Natural killer cell (primary cell): ENCODE measurements at regions not wholly inside any gene's neighbourhood (a gene's known extent, or its start where the extent isn't known, plus 50 kb on each side); places are given as distances from the start of the nearest gene placed in this dataset.

Source experiments
- ATAC-seq, 3 donors: fragments of 150-1000 bp in 2 of 3; fragments of 200-7000 bp in 1 of 3; cut with Tn5 transposase; 1 replicate in 1 of 3; 2 replicates in 2 of 3; pipeline ENCODE4 v1.10.0; 2021; ENCODE audit warnings: mild to moderate bottlenecking in 2 of 3, moderate library complexity in 2 of 3
- DNase-seq, 2 donors: peaks; one replicate each; pipeline versions ENCODE4 v3.0.0 to v3.0.0-alpha.2; 2013 to 2021; ENCODE audit warnings: mixed read lengths in 1 of 2
- H3K27ac ChIP-seq: one replicate; pipeline ENCODE4 v1.5.1; 2013; ENCODE audit warnings: mild to moderate bottlenecking, low read length
- H3K27me3 ChIP-seq: one replicate; pipeline ENCODE4 v1.6.1; 2013; ENCODE audit warnings: low read length; ENCODE audit not compliant: control insufficient read depth, insufficient read depth
- H3K36me3 ChIP-seq: one replicate; pipeline ENCODE4 v1.6.1; 2013; ENCODE audit warnings: low read length; ENCODE audit not compliant: control insufficient read depth, insufficient read depth
- H3K4me1 ChIP-seq: one replicate; pipeline ENCODE4 v1.6.1; 2013; ENCODE audit warnings: low read length; ENCODE audit not compliant: control insufficient read depth, insufficient read depth
- H3K4me3 ChIP-seq: one replicate; pipeline ENCODE4 v1.5.1; 2013; ENCODE audit warnings: low read length
- H3K9me3 ChIP-seq: one replicate; pipeline ENCODE4 v1.6.1; 2013; ENCODE audit warnings: low read length; ENCODE audit not compliant: control insufficient read depth, insufficient read depth
- H3K27ac Mint-ChIP-seq, 2 donors: one replicate each; pipeline ENCODE4 v1.8.0; 2022; ENCODE audit warnings: mild to moderate bottlenecking in 2 of 2, mixed read lengths in 2 of 2, moderate library complexity in 1 of 2
- H3K27me3 Mint-ChIP-seq, 2 donors: one replicate each; pipeline ENCODE4 v1.8.0; 2022; ENCODE audit warnings: low read depth in 2 of 2, mixed read lengths in 2 of 2
- H3K36me3 Mint-ChIP-seq: one replicate; pipeline ENCODE4 v1.8.0; 2022; ENCODE audit warnings: mixed read lengths
- H3K4me1 Mint-ChIP-seq, 2 donors: one replicate each; pipeline ENCODE4 v1.8.0; 2022; ENCODE audit warnings: mixed read lengths in 2 of 2
- H3K4me3 Mint-ChIP-seq: one replicate; pipeline ENCODE4 v1.8.0; 2022; ENCODE audit warnings: mild to moderate bottlenecking, moderate library complexity, mixed read lengths
- H3K9me3 Mint-ChIP-seq, 2 donors: one replicate each; pipeline ENCODE4 v1.8.0; 2022; ENCODE audit warnings: mixed read lengths in 2 of 2
- CTCF ChIP-seq: fragments of 200-600 bp; IDR thresholded peaks from one replicate; pipeline ENCODE4 v1.8.0; 2022; ENCODE audit warnings: antibody characterized with exemption
- WGBS: methylation state at CpG from one replicate; pipeline ENCODE4 v1.1.7; 2013; ENCODE audit warnings: missing lambda C conversion rate; ENCODE audit not compliant: insufficient coverage; 5-methylcytosine and 5-hydroxymethylcytosine counted together
- intact Hi-C: fragments of 100-400 bp; cut with micrococcal nuclease; formaldehyde crosslinking; loops from one replicate; pipeline ENCODE4 v1.14.2; 2022

GRCh38 chr7:25636168-25636567 lies 407.9 kb upstream of the NPVF start:
- no peak for TF ChIP-seq CTCF
- Mint-ChIP-seq H3K4me1 (no peaks in the 10 kb centered on the region), H3K4me3 (no peak overlapping the region), H3K27me3 (peaks cover 0 to 4% of the 10 kb centered on the region in 2 donors), H3K27ac (no peak overlapping the region), H3K36me3 (no peaks in the 10 kb centered on the region), H3K9me3 (no peaks in the 10 kb centered on the region)
- no peak overlapping the region for H3K27ac ChIP-seq
- DNase-seq (no peak), ATAC-seq (no peak)
- no peaks in the 10 kb centered on the region for H3K4me1 ChIP-seq
- no peaks in the 10 kb centered on the region for H3K36me3 ChIP-seq
- H3K4me3 ChIP-seq = no peak overlapping the region
- H3K9me3 ChIP-seq = no peaks in the 10 kb centered on the region
- WGBS = 96% methylated on average over 9 of the region's 9 CpGs
- H3K27me3 ChIP-seq = no peaks in the 10 kb centered on the region
- intact Hi-C loops = no loop called here

- intact Hi-C loops = no loop called here
- Mint-ChIP-seq H3K4me3 (no peak overlapping the region), H3K9me3 (no peaks in the 10 kb centered on the region), H3K27ac (no peak overlapping the region), H3K36me3 (no peaks in the 10 kb centered on the region), H3K4me1 (no peaks in the 10 kb centered on the region), H3K27me3 (peaks cover 0 to 4% of the 10 kb centered on the region in 2 donors)
- WGBS = 67% methylated on average over 4 of the region's 4 CpGs
- no peak for TF ChIP-seq CTCF
- Histone ChIP-seq H3K4me1 (no peaks in the 10 kb centered on the region), H3K27me3 (no peaks in the 10 kb centered on the region), H3K27ac (no peak overlapping the region), H3K9me3 (no peaks in the 10 kb centered on the region), H3K4me3 (no peak overlapping the region), H3K36me3 (no peaks in the 10 kb centered on the region)
- ATAC-seq (no peak), DNase-seq (no peak)
These were observed 408.6 kb upstream of the NPVF start for GRCh38 chr7:25636871-25637283.

GRCh38 chr7:25638068-25638467 lies 409.8 kb upstream of the NPVF start:
- Mint-ChIP-seq H3K4me3 (no peak overlapping the region), H3K4me1 (no peaks in the 10 kb centered on the region), H3K36me3 (no peaks in the 10 kb centered on the region), H3K27me3 (peaks cover 0 to 4% of the 10 kb centered on the region in 2 donors), H3K27ac (no peak overlapping the region), H3K9me3 (no peaks in the 10 kb centered on the region)
- H3K9me3 ChIP-seq = no peaks in the 10 kb centered on the region
- ATAC-seq = no peak
- no peak for DNase-seq
- no peak overlapping the region for H3K27ac ChIP-seq
- intact Hi-C loops = no loop called here
- no peak for TF ChIP-seq CTCF
- H3K4me3 ChIP-seq = no peak overlapping the region
- no peaks in the 10 kb centered on the region for H3K36me3 ChIP-seq
- H3K27me3 ChIP-seq = no peaks in the 10 kb centered on the region
- H3K4me1 ChIP-seq = no peaks in the 10 kb centered on the region

- no peaks in the 10 kb centered on the region for H3K36me3 ChIP-seq
- no peaks in the 10 kb centered on the region for H3K4me1 Mint-ChIP-seq
- DNase-seq (no peak), ATAC-seq (no peak)
- H3K9me3 Mint-ChIP-seq = no peaks in the 10 kb centered on the region
- H3K9me3 ChIP-seq = no peaks in the 10 kb centered on the region
- H3K27ac Mint-ChIP-seq = no peak overlapping the region
- 65% methylated on average over 7 of the region's 7 CpGs for WGBS
- no peaks in the 10 kb centered on the region for H3K4me1 ChIP-seq
- no peaks in the 10 kb centered on the region for H3K27me3 ChIP-seq
- H3K27me3 Mint-ChIP-seq = no peaks in the 10 kb centered on the region
- H3K27ac ChIP-seq = no peak overlapping the region
- no peak overlapping the region for H3K4me3 ChIP-seq
- H3K4me3 Mint-ChIP-seq = no peak overlapping the region
- intact Hi-C loops = no loop called here
- TF ChIP-seq CTCF = no peak
- no peaks in the 10 kb centered on the region for H3K36me3 Mint-ChIP-seq
These were observed 410.4 kb upstream of the NPVF start for GRCh38 chr7:25638590-25639244.
